Uterus (tissue), 2 donors: ENCODE measurements at regions not wholly inside any gene's neighbourhood (a gene's known extent, or its start where the extent isn't known, plus 50 kb on each side); places are given as distances from the start of the nearest gene placed in this dataset.

ENCODE experiments used
- CTCF ChIP-seq, 4 experiments: fragments of 200-600 bp in 2 of 4; fragments of 450-650 bp in 2 of 4; sonication (generic) in 2 of 4; IDR thresholded peaks; one replicate each; pipeline ENCODE4 v1.5.1; 2016 to 2019; ENCODE audit warnings: antibody characterized with exemption in 4 of 4, mild to moderate bottlenecking in 2 of 4, moderate library complexity in 1 of 4
- POLR2A ChIP-seq, 2 donors: fragments of 450-650 bp; IDR thresholded peaks; one replicate each; pipeline ENCODE4 v1.6.1; 2016; ENCODE audit warnings: antibody characterized with exemption in 2 of 2, mild to moderate bottlenecking in 1 of 2, moderate library complexity in 1 of 2

GRCh38 chr4:156294577-156294976 lies 340.9 kb upstream of the CTSO start:
- TF ChIP-seq CTCF (IDR thresholded peaks at IDR 0.05) (peak in 2 of 4 experiments; percentile 11 to 20), POLR2A (IDR thresholded peaks at IDR 0.05) (no peak)
